NCI-H146 (cell line): ENCODE measurements at regions not wholly inside any gene's neighbourhood (a gene's known extent, or its start where the extent isn't known, plus 50 kb on each side); places are given as distances from the start of the nearest gene placed in this dataset.
"Not testable (repeated sequence)": the region's sequence is repeated elsewhere in the genome, so short reads cannot be mapped to it uniquely, and the experiment has no call there.

ENCODE experiments used
- DNase-seq: peaks from one replicate; lab custom pipeline; 2025; lab: John Stamatoyannopoulos, UW

DNA sequence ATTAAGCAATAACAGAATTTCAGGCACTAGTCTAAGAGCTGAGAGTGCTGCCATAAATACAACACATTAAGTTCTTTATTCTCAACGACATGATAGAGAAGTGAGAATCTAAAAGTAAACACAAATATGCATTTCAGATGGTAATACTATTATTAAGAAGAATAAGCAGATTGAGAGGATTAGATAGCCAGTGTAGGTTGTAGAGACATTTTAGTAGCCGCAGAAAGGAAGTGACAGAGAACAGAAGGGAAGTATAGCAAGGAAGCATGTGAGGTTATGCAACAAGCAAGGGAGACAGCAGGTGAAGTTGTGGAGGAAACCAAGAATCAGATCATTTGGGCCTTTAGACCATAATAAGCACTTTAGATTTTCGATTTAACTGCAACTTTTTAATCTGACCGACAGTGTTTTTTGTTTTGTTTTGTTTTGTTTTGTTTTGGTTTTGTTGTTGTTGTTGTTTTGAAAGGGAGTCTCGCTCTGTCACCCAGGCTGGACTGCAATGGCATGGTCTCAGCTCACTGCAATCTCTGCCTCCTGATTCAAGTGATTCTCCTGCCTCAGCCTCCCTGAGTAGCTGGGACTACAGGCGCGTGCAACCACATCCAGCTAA, 737.0 kb upstream of the ADGRB3 start:
- DNase-seq = no peak

DNA sequence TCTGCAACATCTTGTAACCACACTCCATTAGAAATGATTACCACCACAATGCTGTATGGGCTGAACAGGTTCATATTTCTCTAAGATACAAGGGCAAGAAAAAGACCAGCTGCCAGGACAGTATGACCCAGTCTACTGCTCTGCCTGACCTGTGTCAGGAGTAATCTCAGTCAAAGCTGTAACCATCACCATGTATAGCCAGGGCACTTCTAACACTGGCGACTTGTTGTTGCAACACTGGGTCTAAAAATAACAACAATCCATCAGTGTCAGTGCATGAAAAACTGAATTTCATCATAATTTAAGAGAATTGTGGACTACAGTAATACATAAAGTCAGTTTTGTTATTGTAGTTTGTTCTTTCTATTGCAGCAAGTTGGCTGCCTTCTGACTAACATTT, 738.6 kb upstream of the ADGRB3 start:
- DNase-seq = no peak

DNA sequence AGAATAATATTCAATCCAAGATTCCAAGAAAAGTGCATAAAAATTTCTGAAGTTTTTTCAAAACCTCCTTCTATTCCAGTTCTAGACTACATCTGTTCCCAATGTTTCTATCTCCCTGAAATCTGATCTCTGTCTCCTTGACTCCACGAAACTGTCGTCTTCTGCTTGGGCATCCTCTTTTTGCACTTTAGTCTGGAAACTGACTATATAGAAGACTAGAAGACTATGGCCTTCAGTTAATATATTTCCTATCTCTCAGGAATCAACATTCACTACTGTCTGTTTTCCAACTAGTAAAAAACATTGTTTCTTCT, 745.4 kb upstream of the ADGRB3 start:
- DNase-seq = no peak

DNA sequence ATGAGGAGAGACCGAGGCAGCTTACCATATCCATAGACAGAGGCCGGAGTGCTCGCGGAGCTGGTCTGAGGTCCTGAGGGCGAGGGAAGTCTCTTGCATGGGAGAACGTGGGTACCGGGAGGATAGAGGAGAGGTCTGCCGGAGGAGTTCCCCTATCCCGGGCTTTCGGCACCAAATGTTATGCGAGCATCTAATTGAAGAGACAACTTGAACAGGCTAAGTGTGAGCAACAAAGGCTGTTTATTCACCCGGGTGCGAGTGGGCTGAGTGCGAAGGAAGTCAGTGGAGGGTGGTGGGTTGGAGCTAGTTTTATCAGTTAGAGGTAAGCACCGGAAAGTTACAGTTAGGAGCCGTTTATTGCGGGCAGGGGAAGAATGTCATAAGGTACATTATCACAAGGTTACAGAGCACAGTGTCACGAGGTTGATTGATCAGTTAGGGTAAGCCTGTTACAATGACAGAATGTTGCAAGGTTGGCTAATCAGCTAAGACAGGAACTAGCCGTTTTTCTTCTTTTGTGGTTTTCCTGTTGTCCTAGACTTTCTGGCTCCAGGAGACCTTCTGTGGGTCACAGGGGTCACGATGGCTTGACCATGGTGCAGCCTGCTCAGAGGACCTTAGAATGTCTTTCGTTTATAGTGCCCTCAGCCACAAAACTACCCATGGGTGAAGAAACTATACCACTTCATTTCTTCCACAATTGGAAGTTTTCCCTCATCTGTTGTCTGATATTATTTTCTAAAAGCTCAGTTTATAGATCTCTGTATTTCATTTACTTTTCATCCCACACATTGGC, 746.0 kb upstream of the ADGRB3 start:
- no peak for DNase-seq

DNA sequence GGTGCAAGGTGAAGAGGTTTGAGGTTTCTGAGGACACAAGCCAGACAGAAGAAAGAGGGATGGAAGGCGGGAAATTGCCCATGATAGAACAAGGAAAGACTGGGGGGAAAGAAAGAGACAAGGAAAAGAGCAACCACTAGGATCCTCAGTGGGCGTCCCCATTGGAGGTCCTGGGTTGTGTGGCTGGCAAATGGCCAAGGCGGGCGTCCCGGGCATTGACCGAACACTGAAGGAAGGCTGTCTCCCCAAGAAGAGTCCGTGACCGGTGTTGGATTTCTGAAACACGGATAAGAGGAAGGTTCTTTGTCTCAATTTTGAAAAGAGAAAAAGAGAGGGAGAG, 746.6 kb upstream of the ADGRB3 start:
- no peak for DNase-seq

DNA sequence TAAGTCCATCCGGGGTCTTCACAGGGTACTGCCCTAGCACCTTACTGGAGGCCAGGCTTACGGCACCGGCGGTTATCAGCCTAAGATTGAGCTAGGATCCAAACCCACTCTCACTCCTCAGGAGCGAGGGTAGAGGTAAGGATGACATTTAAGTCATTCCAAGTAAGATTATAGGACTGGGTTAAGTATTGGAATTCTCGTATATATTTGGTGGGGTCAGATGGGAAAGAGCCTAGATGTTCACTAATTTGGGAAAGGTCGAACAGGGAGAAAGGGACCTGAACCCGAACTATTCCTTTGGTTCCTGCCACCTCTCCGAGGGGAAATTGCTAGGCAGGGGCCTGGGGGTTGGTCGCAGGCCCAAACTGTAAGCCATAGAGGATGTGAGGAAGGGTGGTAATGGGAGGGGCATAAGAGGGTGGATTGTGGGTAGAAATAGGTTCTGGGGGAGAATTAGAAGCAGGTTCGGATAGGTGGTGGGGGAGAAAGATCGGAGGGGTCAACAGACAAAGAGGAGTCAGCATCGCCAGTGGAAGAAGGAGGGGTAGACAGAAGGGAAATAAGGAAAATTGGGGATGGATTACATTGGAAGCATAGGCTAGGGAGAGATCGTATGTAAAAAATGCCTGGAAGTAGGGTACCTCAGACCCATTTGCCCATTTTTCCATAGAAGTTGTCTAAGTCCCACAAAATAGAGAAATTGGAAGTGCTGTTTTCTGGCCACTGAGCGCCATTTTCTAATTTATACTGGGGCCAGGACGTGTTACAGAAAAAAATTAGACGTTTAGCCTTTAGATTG, 747.1 kb upstream of the ADGRB3 start:
- no peak for DNase-seq

DNA sequence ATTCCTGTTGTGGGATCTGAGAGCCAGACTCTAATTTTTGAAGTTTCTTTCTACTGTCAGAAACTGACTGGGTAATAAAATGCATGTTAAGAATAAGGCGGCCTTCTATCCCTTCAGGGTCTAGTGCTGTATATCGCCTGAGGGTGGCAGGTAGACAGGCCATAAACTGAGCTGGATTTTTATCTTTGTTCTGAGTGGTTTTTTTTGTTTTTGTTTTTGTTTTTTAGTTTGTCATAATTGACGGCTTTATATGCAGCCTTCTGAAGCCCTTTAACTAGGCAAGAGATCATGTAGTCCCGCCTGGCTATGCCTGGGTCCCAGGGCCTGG, 747.7 kb upstream of the ADGRB3 start:
- DNase-seq = no peak

DNA sequence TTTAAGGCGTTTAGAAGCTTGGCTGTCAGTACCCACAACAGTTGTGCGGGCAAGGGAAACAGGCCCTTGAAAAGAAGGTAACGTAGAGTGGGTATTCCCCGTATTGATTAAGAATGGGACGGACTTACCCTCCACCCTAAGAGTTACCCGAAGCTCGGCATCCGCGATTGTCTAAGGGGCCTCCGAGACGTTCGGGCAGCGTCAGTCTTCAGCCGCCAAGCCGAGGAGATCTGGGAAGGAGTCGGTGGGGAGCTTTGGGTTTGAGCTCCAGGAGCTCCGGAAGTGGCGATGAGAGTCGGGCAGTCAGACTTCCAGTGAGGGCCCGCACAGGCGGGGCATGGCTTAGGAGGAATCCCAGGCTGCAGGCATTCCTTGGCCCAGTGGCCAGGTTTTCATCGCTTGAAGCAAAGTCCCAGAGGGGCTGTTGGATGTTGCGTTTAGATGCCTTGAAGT, 748.2 kb upstream of the ADGRB3 start:
- no peak for DNase-seq

DNA sequence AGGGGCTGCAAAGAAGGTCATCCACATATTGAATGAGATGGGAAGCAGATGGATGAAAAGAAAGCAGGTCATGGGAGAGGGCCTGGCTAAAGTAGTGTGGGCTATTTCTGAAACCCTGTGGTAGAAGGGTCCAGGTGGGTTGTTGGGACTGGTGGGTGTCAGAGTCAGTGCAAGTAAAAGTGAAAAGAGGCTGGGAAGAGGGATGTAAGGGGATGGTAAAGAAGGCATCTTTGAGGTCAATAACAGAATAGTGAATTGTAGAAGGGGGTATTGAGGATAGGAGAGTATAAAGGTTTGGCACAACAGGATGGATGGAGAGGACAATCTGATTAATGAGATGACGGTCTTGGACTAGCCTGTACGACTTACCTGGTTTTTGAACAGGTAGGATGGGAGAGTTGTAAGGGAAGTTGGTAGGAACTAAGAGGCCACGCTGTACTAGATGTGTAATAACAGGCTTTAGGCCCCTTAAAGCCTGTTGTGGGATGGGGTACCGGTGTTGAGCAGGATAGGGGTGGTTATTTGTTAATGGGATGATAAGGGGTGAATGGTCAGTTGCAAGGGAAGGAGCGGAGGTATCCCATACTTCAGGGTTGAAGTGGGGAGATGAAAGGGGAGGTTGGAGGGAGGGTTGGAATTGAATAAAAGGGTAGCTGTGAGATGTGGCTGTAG, 748.9 kb upstream of the ADGRB3 start:
- no peak for DNase-seq

DNA sequence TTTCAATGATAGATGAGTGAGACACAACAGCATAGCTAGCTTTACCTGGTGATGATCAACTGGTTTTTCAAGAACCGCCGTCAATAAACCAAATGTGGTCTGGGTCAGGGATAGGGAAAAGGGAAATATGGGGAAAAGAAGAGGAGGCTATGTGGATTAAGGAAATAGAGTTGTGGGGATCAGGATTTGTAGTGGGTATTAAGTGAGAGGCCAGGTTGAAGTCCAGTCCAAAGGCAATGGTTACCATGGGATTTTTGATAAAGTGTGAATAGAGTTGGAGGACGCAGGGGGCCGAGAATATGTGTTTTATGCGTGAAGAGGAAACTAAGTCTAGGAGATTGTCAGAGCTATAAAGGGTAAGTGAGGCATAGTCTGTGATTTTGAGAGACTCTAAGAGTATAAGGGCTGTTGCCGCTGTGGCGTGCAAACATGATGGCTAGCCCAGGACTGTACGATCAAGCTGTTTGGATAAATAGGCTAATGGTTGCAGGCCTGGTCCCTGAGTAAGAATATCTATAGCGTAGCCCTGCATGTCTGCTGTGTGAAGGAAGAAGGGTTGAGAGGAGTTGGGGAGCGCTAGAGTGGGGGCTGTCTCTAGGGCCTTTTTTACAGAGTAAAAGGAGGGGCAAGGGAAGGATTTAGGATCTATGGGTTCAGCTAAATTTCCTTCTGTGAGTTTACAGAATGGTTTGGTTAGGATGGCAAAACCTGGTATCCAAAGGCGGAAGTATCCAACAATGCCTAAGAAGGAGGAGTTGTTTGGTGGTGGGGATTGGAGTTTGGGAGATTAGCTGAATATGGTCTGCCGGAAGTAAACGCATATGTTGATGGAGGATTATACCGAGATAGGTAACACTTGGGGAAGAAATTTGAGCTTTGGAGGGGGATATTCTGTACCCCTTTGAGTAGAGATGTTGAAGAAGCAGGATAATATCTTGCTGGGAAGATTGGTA, 749.7 kb upstream of the ADGRB3 start:
- DNase-seq = no peak

DNA sequence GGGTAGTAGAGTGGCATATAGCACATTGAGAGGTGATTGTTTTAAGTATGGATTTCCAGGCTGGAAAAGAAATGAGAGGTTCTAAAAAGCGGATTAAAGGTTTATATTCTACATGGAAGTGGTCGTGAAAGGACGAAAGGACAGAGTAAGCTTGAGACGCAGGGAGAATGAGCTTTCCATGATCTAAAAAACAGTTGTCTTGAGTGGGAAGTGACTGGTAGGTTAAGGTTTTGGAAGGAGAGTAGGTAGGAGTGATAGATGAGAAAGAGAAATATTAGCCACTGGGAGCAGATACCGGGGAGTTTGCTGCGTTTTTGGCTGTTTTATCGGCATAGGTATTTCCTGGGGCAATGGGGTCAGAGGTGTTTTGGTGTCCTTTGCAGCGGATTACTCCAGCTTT, 750.6 kb upstream of the ADGRB3 start:
- no peak for DNase-seq

DNA sequence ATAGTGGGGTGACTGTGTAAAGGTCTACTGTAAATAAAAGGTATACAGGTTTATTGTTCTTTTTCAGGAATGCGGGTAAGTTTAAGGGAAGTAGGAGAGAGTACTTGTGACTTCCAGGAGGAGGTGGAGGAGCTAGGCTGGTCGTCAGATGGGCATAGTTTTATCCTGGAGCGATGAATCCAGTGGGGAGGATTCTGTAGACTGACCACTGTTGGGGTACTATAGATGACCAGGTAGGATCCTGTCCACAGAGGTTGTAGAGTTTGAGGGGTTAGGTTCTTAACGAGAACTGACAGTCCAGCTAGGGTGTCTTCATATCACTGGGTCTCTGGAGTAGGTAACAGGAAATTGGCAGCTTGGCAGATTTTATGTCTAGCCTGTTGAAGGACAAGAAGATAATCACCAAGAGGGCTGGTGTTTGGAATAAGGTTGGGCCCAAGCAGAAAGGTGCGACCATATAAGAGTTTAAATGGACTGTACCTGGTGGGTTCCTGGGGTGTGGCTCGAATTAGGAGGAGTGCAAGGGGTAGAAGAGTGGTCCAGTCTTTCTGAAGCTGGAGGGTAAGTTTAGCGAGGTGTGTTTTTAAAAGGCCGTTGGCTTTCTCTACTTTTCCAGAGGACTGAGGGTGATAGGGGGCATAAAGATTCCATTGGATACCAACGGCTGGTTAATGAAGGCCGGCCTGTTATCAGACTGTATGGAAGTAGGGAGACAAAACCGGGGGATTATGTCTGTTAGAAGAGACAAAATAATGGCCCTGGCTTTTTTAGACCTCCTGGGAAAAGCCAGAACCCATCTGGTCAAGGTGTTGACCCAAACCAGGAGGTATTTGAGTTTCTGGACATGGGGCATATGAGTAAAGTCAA, 751.3 kb upstream of the ADGRB3 start:
- no peak for DNase-seq

DNA sequence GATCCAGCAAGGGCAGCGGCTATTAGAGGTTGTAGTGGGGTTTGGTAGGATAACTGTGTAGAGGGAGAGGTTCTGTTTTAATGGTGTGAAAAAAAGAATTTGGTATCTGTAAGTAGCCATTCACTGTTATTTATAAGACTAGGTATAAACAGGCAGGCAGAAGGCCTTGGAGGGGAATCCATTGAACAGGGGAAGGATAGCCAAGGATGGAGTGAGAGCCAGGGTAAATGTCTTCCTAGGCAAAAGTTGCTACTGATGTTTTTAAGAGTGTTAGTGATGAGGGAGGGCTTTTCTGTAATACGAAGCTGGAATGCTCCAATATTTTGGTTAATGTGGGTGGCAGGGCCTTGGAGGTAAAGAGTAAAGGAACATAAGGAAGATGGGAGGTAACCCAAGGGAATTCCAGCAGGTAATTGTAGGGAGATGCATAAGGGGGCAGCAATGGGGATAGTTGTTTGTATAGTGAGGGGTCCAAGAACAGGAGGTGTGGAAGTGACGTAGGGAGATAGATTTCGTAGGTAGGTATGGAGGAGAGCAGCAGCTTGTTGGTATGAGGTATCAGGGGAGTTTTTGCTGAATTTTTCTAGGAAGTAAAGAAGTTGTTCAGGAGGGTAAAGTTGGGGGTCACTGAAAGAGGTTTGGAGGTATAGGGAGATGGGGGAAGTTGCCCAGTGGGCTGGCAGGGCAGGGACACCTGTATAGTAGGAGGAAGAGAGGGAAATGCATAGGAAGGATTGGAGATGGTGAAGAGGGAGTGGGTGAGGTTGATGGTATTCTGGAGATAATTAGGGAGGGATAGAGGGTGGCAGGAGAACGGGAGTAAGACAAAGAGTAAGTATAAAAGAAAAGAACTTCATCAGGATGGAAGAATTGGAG, 752.4 kb upstream of the ADGRB3 start:
- no peak for DNase-seq

DNA sequence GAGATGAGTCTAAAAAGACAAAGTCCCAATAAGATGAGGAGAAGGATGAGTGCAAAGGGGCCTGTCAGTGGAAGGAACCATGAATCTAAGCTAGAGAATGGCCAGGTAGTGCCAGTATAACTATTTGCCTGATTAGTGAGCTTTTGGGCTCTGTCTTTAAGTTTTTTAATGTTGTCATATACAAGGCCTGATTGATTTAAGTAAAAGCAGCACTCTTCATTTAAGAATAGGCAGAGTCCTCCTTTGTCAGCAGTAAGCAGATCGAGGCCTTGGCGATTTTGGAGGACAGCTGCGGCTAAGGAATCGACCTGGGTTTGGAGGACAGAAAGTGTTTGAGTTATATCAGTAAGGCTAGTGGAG, 753.4 kb upstream of the ADGRB3 start:
- DNase-seq = no peak

DNA sequence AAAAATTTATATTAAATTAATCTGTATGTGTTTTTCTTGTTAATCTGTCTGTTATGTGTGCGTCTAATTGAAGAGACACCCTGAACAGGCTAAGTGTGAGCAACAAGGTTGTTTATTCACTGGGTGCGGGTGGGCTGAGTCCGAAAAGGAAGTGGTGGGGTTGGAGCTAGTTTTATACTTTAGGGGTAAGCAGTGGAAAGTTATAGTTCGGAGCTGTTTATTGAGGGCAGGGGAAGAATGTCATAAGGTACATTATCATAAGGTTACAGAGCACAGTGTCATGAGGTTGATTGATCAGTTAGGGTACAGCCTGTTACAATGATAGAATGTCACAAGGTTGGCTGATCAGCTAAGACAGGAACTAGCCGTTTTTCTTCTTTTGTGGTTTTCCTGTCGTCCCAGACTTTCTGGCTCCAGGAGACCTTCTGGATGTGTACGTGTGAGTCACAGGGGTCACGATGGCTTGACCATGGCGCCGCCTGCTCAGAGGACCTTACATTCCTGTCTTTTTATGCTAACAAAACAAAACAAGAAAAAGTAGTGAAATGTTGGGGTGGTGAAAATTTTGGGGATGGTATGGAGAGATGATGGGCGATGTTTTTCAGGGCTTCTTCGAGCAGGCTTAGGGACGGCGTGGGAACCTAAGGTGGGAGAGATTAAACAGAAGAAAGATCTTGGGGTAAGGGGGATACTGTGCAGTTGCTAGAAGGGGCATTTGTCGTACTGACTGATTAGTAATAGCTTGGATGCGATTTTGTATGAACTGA, 754.0 kb upstream of the ADGRB3 start:
- no peak for DNase-seq

DNA sequence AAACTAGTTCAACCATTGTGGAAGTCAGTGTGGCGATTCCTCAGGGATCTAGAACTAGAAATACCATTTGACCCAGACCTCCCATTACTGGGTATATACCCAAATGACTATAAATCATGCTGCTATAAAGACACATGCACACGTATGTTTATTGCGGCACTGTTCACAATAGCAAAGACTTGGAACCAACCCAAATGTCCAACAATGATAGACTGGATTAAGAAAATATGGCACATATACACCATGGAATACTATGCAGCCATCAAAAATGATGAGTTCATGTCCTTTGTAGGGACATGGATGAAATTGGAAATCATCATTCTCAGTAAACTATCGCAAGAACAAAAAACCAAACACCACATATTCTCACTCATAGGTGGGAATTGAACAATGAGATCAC, 754.7 kb upstream of the ADGRB3 start:
- not testable (repeated sequence) for DNase-seq

DNA sequence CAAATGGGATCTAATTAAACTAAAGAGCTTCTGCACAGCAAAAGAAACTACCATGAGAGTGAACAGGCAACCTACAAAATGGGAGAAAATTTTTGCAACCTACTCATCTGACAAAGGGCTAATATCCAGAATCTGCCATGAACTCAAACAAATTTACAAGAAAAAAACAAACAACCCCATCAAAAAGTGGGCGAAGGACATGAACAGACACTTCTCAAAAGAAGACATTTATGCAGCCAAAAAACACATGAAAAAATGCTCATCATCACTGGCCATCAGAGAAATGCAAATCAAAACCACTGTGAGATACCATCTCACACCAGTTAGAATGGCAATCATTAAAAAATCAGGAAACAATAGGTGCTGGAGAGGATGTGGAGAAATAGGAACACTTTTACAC, 755.2 kb upstream of the ADGRB3 start:
- DNase-seq = not testable (repeated sequence)

DNA sequence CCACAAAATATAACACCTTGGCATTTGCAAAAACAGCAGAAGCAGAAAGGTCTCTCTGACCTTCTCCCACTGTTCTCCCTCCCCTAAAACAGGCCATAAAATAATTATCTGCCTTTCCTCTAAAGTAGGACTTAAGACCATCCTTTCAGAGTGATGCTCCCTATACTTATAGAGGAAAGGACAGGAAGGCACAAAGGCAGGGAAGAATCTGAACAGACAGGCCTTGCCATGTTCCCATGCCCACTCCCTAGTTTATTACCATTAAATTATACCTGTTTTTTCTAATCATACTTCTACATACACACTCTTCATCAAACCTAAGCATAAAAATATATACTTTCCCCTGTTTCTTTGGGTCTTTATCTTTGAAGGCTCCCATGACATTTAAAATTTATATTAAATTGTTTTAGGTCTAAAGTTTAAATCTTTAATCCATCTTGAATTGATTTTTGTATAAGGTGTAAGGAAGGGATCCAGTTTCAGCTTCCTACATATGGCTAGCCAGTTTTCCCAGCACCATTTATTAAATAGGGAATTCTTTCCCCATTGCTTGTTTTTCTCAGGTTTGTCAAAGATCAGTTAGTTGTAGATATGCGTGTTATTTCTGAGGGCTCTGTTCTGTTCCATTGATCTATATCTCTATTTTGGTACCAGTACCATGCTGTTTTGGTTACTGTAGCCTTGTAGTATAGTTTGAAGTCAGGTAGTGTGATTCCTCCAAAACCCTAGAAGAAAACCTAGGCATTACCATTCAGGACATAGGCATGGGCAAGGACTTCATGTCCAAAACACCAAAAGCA, 755.8 kb upstream of the ADGRB3 start:
- not testable (repeated sequence) for DNase-seq
